HG03457 (cell line): ENCODE measurements at regions not wholly inside any gene's neighbourhood (a gene's known extent, or its start where the extent isn't known, plus 50 kb on each side); places are given as distances from the start of the nearest gene placed in this dataset.

Experiments
- ATAC-seq: cut with Tn5 transposase; IDR thresholded peaks from one replicate; pipeline ENCODE4 v1.9.1; 2021; ENCODE audit warnings: moderate number of reproducible peaks; ENCODE audit not compliant: unreplicated experiment

- no peak for ATAC-seq
Observed at GRCh38 chr1:228867108-228867950, 132.1 kb downstream of the RHOU start.

DNA sequence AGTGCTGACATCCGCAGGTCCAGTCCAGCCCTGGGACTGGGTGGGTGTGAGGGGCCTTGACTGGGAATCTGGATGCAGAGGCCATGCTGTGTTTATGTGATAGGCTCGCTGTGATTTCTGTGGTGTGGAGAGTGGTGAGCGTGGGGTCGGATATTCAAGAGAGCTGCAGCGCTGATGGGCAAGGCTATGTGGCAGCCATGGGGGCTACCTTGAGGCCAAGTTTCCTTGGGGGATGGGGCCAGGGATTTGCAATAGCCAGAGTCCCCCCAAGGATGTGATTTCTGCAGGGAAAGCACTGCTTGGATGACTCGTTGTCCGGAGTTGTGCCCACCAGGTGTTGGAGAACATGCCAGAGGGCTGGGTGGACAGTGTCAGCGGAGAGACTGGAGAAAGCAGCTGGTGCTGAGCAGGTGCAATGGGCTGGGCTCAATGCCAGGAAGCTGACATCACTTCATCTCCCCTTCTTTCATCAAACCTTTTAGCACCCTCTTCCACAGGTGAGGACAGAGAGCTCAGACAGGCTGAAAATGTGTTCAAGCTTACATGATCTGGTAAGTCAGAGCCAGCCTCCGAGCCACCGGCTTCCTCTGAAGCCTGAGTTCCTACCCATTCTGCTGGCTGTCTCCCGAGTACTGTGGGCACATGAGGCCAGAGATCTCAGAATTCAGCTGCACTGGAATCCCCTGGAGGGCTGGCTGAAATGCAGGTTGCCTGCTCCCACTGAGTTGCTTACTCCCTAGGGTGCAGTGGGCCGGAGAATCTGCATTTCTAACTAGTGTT lies 132.9 kb downstream of the RHOU start:
- no peak for ATAC-seq

- no peak for ATAC-seq
Observed at GRCh38 chr1:228868731-228869024, 133.4 kb downstream of the RHOU start.

DNA sequence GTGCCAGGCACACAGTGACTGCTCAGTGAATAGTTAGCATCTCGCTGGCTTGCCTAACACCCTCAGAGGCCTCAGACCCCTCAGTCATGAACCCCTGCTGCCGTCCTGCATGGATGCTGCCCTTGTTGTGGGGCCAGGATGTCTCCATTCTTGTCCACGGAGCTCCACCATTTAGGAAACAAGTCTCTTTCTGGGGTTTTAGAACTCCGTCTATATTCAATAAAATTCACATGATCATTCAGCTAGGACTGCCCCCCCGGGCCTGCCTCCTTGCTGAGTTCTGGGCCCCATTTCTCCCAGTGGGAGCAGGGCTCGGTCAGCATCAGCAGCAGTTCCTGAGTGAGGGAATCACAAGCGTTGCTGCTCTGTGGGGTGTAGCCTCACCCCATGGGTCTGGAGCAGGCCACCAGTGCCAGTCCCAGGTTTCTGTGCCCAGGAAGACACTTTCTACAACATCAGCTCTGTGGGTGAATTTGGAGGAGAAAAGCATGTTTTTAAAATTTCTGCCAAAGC lies 134.1 kb downstream of the RHOU start:
- ATAC-seq: no peak

- no peak for ATAC-seq
Observed at GRCh38 chr1:228870041-228870713, 134.9 kb downstream of the RHOU start.

- no peak for ATAC-seq
Observed at GRCh38 chr1:228871314-228872061, 136.2 kb downstream of the RHOU start.

DNA sequence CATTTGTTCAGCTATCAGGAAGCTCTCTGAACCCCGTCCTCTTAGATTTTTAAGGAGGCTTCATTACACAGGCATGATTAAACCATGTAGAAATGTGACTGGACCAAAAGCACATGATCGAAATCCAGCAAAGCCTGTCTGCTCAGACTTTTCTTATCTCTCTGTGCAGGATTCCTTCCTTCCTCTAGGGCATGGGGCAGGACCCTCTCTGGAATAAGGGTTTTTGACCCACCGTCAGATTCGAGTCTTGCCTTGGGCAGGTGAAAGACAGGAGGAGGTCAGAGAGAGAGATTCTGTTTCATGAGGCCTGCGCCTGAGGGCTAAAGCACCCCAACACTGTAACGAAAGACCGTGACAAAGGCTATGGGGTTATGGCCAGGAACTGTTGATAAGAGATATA lies 136.8 kb downstream of the RHOU start:
- ATAC-seq: no peak

DNA sequence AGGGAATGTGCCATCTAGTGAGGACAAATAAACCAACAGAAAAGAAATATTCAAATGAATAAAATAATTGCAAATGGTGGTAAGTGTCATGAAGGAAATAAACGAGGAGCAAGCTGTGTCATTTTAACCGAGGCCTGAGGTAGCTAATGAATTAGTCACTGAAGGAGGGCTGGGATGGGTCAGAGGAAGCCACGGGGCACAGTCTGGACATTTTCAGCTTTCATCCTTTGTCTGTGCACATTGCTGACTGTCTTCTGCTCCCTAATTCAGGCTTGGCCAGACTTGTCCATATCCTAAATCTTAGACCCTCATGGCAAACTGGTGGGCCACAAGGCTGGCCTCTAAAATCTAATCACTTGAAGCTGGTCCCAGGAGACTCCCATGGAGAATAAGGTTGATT lies 138.4 kb downstream of the RHOU start:
- no peak for ATAC-seq

DNA sequence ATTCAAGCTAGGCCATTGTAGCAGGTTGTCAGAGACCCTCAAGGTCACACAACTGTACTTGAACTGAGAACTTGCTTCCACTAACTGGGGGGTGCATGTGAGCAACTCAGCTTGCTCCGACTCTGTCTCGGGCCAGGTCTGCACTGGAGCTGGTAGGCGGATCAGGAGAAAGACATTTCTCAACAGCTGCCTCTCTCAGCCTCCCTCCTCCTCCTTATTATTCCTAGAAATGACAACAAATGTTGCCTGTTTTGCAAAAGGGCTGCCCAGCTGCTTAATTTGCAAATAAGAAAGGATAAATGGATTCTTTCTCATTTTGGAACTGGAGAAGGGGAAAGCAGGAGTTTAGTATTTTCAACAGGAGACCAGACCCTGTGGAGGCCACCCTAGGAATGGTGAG lies 140.5 kb downstream of the RHOU start:
- ATAC-seq: no peak

GRCh38 chr1:228876187-228876586 lies 140.9 kb downstream of the RHOU start:
- no peak for ATAC-seq

GRCh38 chr1:228879164-228879563 lies 143.9 kb downstream of the RHOU start:
- ATAC-seq: no peak

- ATAC-seq: no peak
Observed at GRCh38 chr1:228882041-228882770, 146.9 kb downstream of the RHOU start.

DNA sequence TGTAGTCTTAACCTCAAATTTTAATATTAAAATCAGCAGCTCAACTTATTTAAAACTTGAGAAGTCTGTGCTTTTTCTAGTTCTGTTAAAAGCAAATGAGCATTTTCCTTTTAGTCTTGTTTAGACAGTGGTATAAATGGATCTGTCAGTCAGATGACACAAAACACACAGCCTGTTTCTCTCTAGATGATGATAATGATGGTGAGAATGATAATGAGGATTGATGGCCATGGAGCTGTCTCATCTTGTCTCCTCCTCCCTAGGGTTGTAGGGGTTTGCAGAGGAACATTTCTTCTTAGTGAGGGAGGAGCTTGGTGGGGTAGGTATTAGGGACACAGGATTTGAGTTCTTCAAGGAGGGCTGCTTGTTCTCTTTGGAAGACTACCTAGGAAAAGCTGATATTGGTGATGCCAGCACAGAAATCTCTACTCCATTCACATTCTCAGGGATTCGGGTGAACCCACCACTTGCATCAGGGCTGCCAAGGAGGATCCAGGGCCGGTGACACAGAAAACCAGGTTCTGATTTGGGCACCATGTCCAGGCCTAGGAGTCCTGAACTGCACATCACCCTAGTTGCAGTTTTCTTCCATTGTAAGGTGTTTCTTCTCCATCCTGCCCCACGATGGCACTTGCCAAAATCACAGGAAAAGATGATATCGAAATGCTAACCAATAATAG lies 147.6 kb downstream of the RHOU start:
- ATAC-seq: no peak

GRCh38 chr1:228883535-228883934 lies 148.3 kb downstream of the RHOU start:
- no peak for ATAC-seq

GRCh38 chr1:228884196-228884595 lies 148.9 kb downstream of the RHOU start:
- no peak for ATAC-seq

DNA sequence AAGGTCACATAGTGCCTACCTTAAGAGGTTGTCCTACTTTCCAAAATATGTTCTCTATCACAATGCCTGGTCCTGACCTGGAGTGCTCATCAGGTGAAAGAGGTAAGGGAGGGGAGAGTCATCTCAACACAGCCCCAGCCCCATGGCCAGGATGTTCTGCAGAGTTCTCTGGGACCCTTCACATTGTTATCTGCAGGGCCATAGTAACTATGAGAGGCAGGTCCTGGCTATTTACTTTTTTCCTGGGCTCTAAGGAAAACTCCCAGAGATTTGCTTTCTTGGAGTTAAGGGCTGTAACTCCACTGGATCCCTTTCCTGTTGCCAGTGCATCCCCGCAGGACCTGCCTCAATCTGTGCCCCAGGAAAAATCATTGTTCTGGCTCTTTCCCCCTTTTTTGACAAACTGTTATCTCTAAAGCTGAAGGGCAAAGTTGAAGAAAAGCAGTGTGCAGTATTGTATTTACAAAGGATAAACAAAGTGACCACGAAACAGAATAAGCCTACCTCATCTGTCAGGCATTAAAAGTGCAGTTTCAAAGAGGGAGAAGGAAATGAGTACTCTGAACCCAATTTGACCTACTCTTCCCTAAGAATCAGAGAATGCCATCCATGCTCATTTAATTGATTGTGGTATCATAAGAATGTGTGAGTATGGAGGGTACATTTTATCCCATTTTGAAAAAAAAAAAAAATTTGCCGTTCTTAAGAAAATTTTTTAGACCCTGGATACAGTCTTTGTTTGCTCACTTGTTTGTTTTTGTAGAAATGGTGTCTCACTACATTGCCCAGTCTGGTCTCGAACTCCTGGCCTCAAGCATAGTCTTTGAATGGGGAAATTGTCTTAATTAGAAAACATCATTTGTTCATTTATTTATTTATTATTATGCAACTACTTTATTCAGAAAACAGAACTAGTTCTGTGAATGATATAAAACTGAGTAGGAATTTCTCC lies 149.6 kb downstream of the RHOU start:
- ATAC-seq: no peak

- ATAC-seq: no peak
Observed at GRCh38 chr1:228885845-228886244, 150.6 kb downstream of the RHOU start.

GRCh38 chr1:228887101-228887500 lies 151.8 kb downstream of the RHOU start:
- no peak for ATAC-seq

GRCh38 chr1:228887960-228888359 lies 152.7 kb downstream of the RHOU start:
- ATAC-seq: no peak
